GM19452 (cell line): ENCODE measurements at regions not wholly inside any gene's neighbourhood (a gene's known extent, or its start where the extent isn't known, plus 50 kb on each side); places are given as distances from the start of the nearest gene placed in this dataset.
"Not testable (repeated sequence)": the region's sequence is repeated elsewhere in the genome, so short reads cannot be mapped to it uniquely, and the experiment has no call there.

Source experiments
- ATAC-seq: cut with Tn5 transposase; IDR thresholded peaks from one replicate; pipeline ENCODE4 v1.9.1; 2021; ENCODE audit not compliant: unreplicated experiment

GRCh38 chr10:125407000-125407502 is 246.7 kb upstream of the CTBP2 start:
- ATAC-seq = no peak

DNA sequence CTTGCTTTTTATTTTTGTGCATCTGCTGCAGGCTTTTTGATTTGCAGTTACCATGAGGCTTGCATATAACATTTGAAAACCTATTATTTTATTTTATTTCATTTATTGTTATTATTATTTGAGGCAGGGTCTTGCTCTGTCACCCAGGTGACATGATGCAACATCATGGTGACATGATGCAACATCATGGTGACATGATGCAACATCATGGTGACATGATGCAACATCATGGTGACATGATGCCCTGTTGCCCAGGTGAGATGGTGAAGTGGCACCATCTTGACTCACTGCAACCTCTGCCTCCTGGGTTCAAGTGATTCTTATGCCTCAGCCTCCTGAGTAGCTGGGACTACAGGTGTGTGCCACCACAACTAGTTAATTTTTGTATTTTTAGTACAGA is 244.5 kb upstream of the CTBP2 start:
- ATAC-seq = not testable (repeated sequence)

GRCh38 chr10:125401462-125401861 is 241.1 kb upstream of the CTBP2 start:
- ATAC-seq = no peak

DNA sequence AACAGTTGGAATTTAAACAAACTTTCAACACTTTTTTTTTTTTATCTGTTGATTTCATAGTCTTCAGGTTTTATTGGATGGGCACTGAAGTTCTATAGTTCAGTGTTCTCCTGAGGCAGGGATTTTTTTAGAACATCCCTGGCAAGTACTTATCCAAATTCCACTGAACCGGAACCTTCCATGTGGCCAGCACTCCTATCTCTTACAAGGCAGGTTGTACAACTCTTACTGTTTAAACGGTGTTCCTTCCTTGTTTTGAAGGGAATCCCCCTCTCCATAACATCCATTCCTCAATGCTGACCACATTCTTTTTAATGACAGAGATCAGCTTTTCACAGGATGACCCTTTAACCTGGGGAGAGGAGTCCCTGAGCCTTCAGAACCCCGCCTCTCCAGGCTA is 238.9 kb upstream of the CTBP2 start:
- no peak for ATAC-seq

DNA sequence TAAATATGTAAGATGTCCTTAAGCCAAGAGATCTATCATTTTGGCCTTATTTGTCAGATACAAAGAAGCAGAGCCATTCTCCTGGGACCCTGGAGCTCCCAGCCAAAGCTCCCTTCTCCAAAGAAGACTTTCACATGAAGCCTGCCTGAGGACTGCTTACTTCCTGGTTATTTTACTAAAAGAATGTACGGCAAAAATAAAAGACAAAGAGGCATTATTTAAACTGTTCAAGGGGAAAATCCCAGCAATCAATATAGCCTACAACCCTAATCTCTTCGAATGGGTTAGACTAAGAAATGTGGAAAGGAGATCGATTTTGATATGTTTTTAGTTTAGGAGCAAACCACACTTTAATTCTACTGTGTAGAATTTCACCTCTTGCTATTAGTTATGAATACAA is 237.9 kb upstream of the CTBP2 start:
- no peak for ATAC-seq

- no peak for ATAC-seq
Measured at GRCh38 chr10:125397608-125398007, 237.2 kb upstream of the CTBP2 start.

DNA sequence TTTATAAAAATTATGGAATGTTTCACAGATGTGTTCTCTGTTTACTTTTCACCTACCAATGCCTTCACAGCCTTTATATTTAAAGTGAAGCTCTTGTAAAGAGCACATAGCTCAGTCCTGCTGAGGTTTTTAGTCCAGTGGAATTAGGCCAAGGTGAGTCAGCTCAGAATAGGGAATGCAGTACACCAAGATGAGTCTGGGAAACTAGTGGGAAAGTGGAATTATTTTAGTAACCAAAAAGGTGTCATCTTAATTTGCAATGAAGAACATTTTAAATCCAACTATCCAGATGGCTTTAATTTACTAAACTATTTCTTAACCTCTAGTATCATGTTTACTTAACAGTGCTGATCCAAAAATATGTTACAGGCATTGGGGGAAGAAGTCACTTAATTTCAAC is 236.3 kb upstream of the CTBP2 start:
- ATAC-seq = no peak

DNA sequence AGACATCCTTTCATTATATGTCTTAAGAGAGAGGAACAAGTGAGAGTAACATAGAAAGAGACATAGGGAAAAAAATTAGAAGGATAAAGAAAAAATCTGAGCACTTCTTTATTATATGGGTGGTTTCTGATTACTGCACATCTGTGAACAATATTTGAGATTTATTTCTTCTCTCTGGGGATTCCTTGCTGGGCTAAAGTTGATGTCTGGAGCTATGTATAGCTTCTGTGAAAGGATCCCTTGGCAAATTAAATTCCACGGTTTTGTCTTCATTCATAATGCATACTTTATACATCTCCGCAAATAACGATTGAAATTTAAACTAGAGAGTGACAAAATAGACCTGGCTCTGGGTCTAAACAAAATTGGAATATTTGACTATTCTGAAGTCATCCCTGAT is 232.2 kb upstream of the CTBP2 start:
- no peak for ATAC-seq

DNA sequence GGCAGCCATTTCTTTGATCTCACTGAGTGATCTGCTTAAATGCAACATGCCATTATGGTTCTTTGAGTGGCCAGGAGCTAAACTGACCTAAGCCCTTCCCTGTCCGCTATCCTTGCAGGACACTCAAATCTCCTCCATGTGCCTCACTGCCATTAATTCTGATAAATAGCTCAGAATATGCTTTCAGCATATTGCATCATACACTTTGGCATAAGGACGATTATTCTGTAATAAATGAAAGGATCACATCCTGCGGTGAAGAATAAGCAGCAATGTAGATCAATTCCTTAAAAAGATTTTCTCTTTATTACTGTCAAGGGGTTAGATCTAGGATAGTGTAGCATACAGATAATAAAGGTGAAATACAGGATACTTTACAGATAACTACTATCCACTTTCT is 231.8 kb upstream of the CTBP2 start:
- no peak for ATAC-seq

- no peak for ATAC-seq
Measured at GRCh38 chr10:125389648-125390047, 229.3 kb upstream of the CTBP2 start.

DNA sequence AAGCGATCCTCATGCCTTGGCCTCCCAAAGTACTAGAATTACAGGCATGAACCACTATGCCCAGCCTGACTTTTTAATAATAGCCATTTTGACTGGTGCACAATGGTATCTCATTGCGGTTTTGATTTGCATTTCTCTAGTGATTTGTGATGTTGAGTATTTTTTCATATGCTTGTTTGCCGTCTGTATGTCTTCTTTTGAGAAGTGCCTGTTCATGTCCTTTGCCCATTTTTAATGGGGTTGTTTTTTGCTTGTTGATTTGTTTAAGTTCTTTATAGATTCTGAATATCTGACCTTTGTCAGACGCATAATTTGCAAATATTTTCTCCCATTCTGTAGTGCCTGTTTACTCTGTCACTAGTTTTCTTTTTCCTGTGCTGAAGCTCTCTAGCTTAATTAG is 219.2 kb upstream of the CTBP2 start:
- no peak for ATAC-seq

DNA sequence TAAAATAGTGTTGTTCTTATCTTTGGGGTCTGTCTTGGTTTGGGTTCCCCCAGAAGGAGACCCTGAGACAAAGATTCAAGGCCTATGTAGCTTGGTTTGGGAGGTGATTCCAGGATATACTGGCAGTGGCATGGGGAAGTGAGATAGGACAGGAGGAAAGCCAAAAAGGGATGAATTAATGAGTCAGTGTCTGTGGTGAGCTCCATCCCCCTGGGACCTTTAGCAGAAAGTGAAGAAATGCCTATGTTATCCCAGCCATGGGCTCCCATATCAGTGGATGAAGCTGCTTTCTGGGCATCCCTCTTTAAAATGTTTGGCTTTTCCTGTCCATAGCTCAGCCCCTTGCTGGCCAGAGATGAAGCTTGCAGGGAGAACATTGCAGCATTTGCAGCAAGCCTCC is 217.0 kb upstream of the CTBP2 start:
- ATAC-seq = no peak

DNA sequence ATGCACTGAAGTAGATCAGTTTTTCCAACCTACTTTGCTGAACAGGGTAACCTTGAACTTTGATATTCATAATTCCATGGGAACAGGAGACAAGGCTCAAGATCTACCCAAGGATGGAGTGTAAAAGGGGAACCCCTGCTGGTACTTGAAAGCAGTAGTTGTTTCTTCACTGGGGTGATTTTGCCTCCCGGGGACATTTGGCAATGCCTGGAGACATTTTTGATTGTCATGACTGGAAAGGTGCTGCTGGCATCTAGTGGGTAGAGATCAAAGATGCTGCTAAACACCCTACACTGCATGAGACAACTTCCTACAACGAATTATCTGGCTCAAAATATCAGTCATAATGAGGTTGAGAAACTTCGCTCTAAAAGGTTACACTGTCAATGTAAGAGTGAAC is 214.8 kb upstream of the CTBP2 start:
- ATAC-seq = no peak

- no peak for ATAC-seq
Measured at GRCh38 chr10:125373546-125373945, 213.2 kb upstream of the CTBP2 start.

GRCh38 chr10:125370578-125370977 is 210.2 kb upstream of the CTBP2 start:
- ATAC-seq = no peak

GRCh38 chr10:125369382-125370326 is 209.3 kb upstream of the CTBP2 start:
- no peak for ATAC-seq

- ATAC-seq = no peak
Measured at GRCh38 chr10:125368146-125368545, 207.8 kb upstream of the CTBP2 start.

GRCh38 chr10:125363791-125364190 is 203.4 kb upstream of the CTBP2 start:
- no peak for ATAC-seq

GRCh38 chr10:125362950-125363349 is 202.6 kb upstream of the CTBP2 start:
- no peak for ATAC-seq

- no peak for ATAC-seq
Measured at GRCh38 chr10:125359401-125359800, 199.0 kb upstream of the CTBP2 start.

DNA sequence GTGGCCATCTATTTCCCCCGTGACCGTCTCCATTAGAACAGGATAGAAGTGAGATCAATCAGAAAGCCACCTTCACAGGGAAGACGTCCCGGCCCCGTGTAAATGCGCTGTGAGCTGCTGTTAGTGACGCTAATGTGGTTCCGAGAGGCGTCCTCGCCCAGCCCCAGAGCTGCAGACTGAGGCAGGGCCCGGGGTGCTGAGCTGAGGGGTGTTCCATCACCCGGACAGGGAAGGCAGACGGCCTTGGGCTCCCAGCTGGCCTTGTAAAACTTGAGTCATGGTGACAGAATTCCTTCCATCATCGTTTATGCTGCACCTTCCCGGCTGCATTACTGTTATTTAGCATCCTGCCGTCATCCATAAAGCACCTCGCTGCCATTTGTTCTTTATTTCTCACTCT is 195.3 kb upstream of the CTBP2 start:
- no peak for ATAC-seq

- no peak for ATAC-seq
Measured at GRCh38 chr10:125350519-125350918, 190.2 kb upstream of the CTBP2 start.

- ATAC-seq = no peak
Measured at GRCh38 chr10:125348536-125348935, 188.2 kb upstream of the CTBP2 start.
